Effector CD4-positive, alpha-beta T cell (primary cell): ENCODE measurements at regions not wholly inside any gene's neighbourhood (a gene's known extent, or its start where the extent isn't known, plus 50 kb on each side); places are given as distances from the start of the nearest gene placed in this dataset.
"Not testable (repeated sequence)": the region's sequence is repeated elsewhere in the genome, so short reads cannot be mapped to it uniquely, and the experiment has no call there.

Source experiments
- DNase-seq: peaks from one replicate; pipeline ENCODE4 v3.0.0-alpha.2; 2020

DNA sequence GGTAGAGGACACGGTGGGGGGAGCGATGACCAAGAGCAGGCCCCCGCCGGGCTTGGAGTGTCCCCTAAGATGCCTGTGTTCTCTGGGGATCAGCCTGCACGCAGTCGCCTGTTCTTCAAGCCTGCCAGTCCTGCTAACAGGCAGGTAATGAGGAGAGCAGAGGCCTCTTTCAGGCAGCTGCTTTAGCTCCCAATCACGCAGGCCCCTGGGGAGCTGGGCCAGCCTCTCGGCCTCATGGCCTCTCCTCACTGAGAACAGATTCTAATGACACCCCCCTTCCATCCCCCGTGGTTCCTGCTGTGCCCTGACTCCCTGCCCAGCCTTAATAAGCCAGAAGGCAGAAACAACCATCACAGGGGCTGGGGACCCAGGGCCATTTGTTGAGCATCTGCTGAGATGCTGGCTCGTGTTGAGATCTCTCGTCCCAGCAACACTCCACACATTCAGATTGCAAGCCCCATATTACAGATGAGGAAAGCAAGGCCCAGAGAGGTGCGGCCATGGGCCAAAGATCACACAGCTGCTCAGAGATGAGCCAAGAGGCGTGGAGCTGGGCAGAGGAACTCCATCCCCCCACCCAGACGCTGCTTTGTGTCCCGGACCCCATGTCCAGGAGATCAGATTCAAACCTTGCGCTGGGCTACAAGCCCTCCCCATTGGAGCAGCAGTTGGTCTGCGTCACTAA is 71.6 kb upstream of the CASZ1 start:
- DNase-seq = no peak

GRCh38 chr1:10868599-10868965 is 72.1 kb upstream of the CASZ1 start:
- no peak for DNase-seq

DNA sequence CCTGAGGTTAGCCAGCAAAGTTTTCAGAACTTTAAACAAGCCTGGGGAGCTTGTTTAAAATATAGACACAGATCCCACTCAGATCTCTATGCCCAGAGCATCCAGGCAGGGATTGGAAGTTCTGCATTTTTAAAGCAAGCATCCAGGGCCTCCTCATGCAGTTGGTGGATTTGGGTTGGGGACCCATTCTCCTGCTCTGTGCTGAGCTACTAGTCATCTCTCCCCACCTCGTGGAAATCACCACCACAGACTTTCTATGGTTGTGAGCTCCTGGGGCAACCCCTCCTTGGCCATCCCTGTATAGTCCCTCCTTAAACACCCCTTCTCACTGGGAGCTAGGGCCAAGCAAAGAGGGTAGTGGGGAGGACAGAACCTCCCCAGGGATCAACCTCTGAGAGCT is 73.5 kb upstream of the CASZ1 start:
- DNase-seq = no peak

DNA sequence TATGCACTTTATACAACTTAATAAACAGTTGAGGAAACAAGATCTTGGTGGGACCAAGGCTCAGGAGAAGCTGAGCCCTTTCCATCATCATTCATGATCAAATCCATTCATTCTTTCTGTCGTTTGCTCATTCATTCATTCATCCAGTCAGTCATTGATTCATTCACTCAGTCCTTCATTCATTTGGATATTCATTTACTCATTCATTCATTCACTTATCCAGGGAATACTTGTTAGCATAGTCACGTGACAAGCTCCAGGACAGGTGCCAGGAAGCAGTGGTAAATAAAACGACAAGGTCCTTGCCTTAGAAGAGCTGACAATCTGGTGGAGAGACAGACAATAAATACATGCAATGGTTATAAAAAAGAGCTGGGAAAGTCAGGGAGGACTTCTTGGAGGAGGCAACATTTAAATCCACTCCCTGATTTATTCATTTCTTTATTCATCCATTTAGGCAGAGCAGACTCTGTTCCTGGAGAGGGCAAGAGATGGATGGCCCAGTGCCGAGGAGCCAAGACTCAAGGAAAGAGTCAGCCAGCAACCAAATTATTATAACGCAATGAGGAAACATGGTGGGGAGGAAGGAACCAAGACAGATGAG is 74.1 kb upstream of the CASZ1 start:
- DNase-seq = no peak

DNA sequence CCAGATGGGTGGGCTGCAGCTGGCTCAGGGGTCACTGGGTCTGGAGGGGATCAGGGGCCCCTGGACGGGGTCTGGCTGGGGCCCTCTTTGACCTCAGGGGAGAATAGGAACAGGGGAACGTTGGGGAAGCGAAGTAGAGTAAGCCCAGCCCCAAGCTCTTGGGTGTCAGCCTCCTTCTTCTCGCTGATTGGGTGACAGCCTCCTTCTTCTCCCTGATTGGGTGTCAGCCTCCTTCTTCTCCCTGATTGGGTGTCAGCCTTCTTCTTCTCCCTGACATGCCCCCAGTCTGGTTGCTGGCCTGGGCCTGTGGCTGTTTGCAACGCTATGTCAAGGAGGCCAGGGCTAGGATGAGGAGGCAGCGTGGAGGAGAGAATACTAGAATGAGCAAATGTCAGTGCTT is 76.7 kb upstream of the CASZ1 start:
- DNase-seq = no peak

DNA sequence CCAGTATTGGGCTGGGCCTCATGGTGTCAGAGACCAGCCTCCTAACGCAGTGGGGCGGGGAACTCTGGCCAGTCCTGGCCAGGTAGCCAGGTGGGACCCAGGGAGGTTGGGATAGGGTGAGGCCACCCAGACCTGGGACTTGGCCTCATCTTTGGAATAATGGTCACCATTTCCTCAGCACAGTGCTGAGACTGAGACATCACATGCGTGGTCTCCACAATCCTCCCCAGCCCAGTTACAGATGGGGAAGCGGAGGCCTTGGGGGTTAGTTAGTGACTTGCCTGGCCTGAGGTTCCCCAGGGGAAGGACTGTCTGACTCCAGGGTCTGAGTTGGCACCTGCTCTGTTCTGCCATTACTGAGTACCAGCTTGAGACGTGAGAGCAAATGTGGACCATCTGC is 77.9 kb upstream of the CASZ1 start:
- no peak for DNase-seq

DNA sequence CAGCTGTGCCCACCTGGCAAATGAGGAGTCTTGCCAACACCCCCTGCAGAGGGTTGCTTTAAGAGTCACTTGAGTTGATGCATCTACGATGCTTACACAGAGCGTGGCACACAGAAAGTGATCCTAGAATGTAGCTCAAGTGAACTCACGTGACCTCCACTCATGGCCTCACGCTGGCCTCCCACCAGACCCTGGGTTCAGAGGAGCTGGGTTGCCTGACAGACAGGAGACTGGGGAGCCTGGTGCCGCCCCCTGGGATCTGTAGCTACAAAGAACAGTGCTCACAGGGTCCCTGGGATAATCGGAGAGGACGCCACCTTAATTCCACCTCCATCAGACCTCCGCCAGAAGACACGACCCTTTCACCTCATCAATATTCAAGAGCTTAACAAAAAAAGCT is 81.4 kb upstream of the CASZ1 start:
- no peak for DNase-seq

DNA sequence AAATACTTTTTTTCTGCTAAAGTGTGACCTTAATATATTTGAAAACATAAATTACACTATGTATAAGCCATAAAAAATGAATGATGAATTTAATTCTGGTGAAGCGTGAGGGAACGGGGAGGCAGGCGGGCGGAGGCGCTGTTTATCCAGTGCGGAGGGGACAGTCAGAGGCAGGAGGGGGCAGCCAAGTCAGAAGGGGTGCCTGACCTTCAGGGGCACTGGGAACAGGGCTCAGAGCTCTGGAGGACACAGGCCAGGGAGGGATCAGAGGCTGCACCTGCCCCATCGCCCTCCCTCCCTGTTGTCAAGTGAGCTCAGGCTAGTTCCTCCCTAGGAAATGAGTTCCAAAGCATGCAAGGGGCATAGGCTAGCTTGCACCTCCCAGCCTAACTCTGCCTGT is 82.0 kb upstream of the CASZ1 start:
- DNase-seq = no peak

DNA sequence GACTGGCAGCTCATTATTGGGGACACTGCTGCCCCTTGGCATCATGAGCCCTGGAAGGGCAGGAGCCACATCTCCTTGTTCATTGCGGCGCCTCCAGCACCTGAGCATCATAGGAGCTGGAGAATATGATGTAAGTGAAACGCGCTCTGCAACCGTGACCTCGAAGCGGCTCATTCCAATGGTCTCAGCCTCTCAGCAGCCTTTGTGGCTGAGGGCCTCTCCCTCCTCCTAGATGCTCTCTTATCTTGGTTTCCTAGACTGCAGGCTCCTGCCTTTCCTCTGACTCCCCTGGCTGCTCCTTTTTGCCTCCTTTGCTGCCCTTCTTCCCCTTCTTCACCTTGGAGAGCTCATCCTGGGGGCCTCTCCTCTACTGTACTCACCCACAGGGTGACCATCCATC is 83.6 kb upstream of the CASZ1 start:
- no peak for DNase-seq

- no peak for DNase-seq
Observed at GRCh38 chr1:10881046-10881445, 84.6 kb upstream of the CASZ1 start.

GRCh38 chr1:10882069-10882468 is 85.6 kb upstream of the CASZ1 start:
- DNase-seq = no peak

DNA sequence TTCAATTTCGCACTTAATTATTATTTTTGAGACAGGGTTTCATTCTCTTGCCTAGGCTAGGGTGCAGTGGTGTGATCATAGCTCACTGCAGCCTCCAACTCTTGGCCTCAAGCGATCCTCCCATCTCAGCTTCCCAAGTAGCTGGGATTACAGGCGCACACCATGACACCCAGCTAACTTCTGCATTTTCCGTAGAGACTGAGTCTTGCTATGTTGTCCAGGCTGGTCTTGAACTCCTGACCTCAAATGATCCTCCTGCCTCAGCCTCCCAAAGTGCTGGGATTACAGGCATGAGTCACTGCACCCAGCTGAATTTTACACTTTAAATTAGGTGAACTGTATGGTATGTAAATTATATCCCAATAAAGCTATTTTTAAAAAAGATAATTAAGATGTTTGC is 90.6 kb upstream of the CASZ1 start:
- not testable (repeated sequence) for DNase-seq

DNA sequence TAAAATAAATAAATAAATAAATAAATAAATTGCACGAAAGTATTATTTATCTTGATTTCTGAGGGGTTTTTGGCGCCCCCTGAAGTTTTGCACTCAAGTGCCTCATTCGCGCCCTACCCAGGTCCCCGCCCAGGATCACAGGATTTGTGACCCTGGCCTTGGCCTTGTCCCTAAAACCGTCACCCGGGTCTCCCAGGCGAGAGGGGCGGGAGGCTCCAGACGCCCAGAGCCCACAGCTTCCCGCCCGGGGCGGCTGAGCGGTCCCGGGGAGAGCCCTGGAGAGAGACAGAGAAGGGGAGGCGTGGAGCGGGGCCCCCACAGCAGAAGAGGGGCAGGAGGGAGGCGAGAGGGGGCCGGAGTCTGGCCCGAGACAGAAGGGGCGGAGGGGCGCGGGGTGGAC is 91.8 kb upstream of the CASZ1 start:
- DNase-seq = no peak

GRCh38 chr1:10888791-10889649 is 92.6 kb upstream of the CASZ1 start:
- no peak for DNase-seq

DNA sequence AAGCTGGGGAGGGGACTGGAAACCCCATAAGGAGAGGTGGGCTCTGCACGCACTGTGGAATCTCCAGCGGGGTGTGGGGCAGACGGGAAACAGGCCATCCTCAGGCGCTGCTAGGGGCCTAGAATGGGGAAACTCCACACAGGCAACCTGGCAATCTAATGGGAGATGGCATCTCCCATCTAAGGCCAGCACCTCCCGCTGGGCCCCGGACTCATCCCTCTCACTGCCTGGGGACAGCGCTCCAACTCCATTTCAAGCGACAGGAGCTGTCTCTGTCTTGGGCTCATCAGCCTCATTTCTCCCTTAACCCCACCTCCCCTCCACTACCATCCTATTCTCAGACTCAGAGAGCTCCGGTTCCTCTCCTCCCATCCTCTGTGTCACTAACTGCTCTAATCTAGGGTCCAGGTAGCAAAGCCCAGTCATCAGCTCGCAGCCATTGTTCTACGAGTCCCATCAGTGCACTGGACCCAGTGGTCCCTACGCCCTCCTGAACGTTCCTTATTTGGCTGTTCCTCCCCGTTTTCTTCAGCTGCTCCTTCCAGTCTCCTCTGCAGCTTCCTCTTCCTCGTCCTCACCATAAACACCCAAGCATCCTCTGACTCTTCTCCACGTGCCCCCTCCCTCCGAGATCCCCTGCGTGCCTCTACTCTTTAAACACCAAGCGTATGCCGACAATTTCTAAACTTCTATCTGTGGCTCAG is 93.4 kb upstream of the CASZ1 start:
- no peak for DNase-seq

DNA sequence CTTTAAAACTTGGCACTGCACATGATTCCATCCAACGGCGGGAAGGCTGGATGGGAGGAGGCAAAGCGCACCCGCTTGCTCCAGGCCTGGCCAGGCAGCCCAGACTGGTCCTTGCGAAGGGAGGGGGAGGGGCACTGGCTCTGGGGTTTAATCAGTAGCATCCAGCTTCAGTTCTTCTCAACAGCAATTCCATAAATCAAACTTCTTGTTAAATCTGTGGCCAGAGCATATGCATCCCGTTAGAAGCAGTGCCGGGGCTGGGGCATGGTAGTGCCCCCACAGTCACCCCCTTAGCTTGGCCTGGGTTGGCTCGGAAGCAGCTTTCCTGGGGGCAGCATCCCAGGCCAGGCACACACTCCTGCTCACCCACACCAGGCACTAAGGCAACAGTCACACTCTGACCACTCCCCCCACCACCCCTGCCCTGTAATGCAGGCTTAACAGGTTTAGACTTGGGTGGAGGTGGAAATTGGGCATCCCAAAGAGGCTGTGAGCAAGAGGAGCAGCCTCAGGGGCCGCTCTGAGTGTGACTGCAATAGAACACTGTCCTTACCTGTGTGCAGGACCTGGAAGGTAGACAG is 94.1 kb upstream of the CASZ1 start:
- DNase-seq = no peak

- DNase-seq = no peak
Observed at GRCh38 chr1:10891091-10891490, 94.6 kb upstream of the CASZ1 start.

GRCh38 chr1:10892138-10893065 is 96.0 kb upstream of the CASZ1 start:
- DNase-seq = no peak

- DNase-seq = no peak
Observed at GRCh38 chr1:10895621-10896020, 99.2 kb upstream of the CASZ1 start.

- no peak for DNase-seq
Observed at GRCh38 chr1:10896673-10897072, 100.2 kb upstream of the CASZ1 start.

DNA sequence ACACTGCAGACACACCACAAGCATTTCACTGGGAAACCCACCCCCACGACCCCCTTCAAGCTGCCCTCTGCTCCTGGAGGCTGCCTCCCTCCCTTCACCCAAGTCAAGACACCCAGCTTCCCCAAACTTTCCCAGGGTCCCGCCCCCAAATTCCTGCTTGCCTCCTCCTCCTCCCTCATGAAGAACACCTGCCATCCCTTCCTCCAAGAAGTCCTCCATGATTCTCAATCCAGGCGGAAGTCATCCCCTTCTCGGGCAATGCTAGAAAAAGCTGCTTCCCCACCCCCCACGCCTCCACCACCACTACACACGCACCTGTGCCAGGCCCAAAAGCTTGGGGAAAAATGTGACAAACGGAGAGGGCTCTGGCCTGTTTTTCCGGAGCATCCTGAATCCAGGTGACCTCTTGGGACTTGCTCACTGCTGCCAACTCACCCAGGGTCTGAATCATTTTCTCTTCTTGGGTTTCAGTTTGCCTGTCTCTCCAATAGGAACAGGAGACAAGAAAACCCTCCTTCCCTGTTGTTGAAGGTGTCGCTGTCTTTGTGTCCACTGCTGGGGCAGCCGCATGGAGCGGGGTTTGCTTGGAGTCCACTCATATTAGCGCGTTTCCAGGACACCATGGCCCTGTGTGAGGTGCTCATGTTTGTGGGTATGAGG is 101.0 kb upstream of the CASZ1 start:
- no peak for DNase-seq
